ENCODE measurements at regions not wholly inside any gene's neighbourhood (a gene's known extent, or its start where the extent isn't known, plus 50 kb on each side); places are given as distances from the start of the nearest gene placed in this dataset.

DNA sequence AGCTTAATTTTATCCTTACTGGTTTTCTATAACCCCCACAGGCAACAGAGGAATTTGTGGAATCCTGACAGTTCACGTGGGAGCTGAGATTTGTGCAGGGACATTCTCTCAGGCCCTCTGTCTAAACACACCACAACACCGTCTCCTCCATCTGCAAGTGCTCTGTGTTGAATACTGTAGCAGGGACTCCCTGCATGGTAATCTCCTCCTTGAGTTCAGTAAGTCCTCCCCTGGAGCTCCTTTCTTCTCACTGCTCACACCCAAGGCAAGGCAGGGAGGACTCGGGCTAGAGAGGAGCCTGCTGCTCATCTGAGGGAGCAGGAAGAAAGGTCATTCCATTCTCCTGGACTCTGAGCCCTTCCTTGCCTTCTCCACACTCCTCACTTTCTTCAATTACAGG, 348.2 kb downstream of the KCTD12 start:
- TF ChIP-seq EZH2phosphoT487 (IDR thresholded peaks at IDR 0.05; ENCODE audit: insufficient read depth, low read depth) (no peak), EZH2 (IDR thresholded peaks at IDR 0.05; ENCODE audit: insufficient read depth, poor library complexity, severe bottlenecking) (no peak)
